Parathyroid adenoma (tissue), 2 donors: ENCODE measurements at regions not wholly inside any gene's neighbourhood (a gene's known extent, or its start where the extent isn't known, plus 50 kb on each side); places are given as distances from the start of the nearest gene placed in this dataset.
"Not testable (repeated sequence)": the region's sequence is repeated elsewhere in the genome, so short reads cannot be mapped to it uniquely, and the experiment has no call there.

Source experiments
- H2AFZ ChIP-seq: fragments of 300-600 bp; sonication (generic); one replicate; pipeline ENCODE4 v1.7.0; 2017; ENCODE audit warnings: antibody characterized with exemption, mild to moderate bottlenecking
- H3K27ac ChIP-seq: fragments of 300-600 bp; sonication (generic); one replicate; pipeline ENCODE4 v1.7.0; 2017
- H3K27me3 ChIP-seq: fragments of 300-600 bp; sonication (generic); one replicate; pipeline ENCODE4 v1.7.0; 2017; ENCODE audit warnings: low read length; ENCODE audit not compliant: control insufficient read depth, insufficient read depth
- H3K36me3 ChIP-seq: fragments of 300-600 bp; sonication (generic); one replicate; pipeline ENCODE4 v1.7.0; 2017; ENCODE audit warnings: low read length; ENCODE audit not compliant: control insufficient read depth, insufficient read depth
- H3K4me1 ChIP-seq: fragments of 300-600 bp; sonication (generic); one replicate; pipeline ENCODE4 v1.7.0; 2017; ENCODE audit warnings: control low read depth
- H3K4me2 ChIP-seq: fragments of 300-600 bp; sonication (generic); one replicate; pipeline ENCODE4 v1.7.0; 2017; ENCODE audit warnings: low read length
- H3K4me3 ChIP-seq: fragments of 300-600 bp; sonication (generic); one replicate; pipeline ENCODE4 v1.7.0; 2017; ENCODE audit warnings: low read depth, low read length
- H3K79me2 ChIP-seq: fragments of 300-600 bp; sonication (generic); one replicate; pipeline ENCODE4 v1.7.0; 2017; ENCODE audit warnings: control low read depth
- H3K9ac ChIP-seq: fragments of 300-600 bp; sonication (generic); one replicate; pipeline ENCODE4 v1.7.0; 2017; ENCODE audit warnings: mild to moderate bottlenecking
- H3K9me3 ChIP-seq: fragments of 300-600 bp; sonication (generic); one replicate; pipeline ENCODE4 v1.7.0; 2017; ENCODE audit warnings: low read length; ENCODE audit not compliant: control insufficient read depth
- CTCF ChIP-seq: fragments of 300-600 bp; sonication (generic); IDR thresholded peaks from one replicate; pipeline ENCODE4 v1.7.0; 2017; ENCODE audit warnings: antibody characterized with exemption, mild to moderate bottlenecking
- donor health status: primary hyperparathyroidism.

DNA sequence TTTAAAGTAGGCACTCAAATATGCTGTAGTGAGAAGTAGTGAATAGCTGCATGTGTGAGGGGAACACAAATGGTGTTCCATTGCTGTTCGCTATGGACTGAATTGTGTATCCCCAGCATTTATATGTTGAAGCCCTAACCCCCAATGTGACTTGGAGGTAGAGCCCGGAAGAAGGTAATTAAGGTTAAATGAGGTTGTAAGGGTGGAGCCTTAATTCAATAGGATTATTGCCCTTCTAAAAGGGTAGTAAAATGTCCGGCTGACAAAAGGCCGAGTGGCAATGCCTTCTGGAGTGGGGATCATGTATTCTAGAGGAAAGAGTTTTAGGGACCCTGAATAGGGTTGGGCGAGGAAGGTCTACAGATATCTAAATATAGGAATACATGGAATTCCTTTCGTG is 168.9 kb upstream of the NUDT10 start:
- Histone ChIP-seq H2AFZ (no peak overlapping the region), H3K4me1 (no peaks in the 10 kb centered on the region)

DNA sequence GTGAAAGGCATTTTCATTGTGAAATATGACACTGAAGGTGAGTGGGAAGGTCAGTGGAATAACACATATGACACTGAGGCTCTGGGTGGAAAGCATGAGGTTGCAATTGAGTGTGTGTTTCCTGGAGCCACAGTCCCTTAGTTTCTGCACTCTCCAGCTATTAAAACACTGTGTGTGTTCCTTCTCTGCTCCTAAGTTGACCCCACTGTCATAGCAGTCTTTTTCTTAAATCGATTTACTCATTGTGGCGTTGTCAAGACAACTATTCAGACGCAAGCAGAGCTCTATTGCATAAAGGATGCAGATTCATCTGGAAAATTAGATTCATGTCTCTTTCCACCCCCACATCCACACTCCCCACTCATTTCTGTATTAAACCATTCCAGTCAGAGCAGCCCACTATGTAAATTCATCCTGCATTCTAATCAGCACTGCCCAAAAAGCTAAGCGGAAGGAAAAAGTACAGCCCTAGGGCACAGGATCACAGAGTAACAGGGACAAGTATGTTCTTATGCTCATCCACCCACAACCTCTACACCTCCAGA is 154.2 kb upstream of the NUDT10 start:
- H2AFZ ChIP-seq, H3K79me2 ChIP-seq, H3K9ac ChIP-seq, H3K9me3 ChIP-seq, H3K4me3 ChIP-seq, H3K4me2 ChIP-seq, H3K27me3 ChIP-seq, H3K4me1 ChIP-seq, H3K27ac ChIP-seq, H3K36me3 ChIP-seq: not testable (repeated sequence)

More for the DNA sequence above, 168.9 kb upstream of the NUDT10 start:
- Histone ChIP-seq H3K36me3 (no peaks in the 10 kb centered on the region), H3K4me2 (no peak overlapping the region), H3K27ac (no peak overlapping the region), H3K9ac (no peak overlapping the region), H3K27me3 (no peaks in the 10 kb centered on the region), H3K79me2 (no peaks in the 10 kb centered on the region), H3K4me3 (no peak overlapping the region), H3K9me3 (no peaks in the 10 kb centered on the region)
- TF ChIP-seq CTCF: no peak

- not testable (repeated sequence) for H3K79me2 ChIP-seq, H3K36me3 ChIP-seq, H3K27ac ChIP-seq, H2AFZ ChIP-seq, H3K9me3 ChIP-seq, H3K4me1 ChIP-seq, H3K27me3 ChIP-seq, H3K9ac ChIP-seq, H3K4me3 ChIP-seq, H3K4me2 ChIP-seq
Observed at GRCh38 chrX:51179805-51180204, 152.8 kb upstream of the NUDT10 start.

DNA sequence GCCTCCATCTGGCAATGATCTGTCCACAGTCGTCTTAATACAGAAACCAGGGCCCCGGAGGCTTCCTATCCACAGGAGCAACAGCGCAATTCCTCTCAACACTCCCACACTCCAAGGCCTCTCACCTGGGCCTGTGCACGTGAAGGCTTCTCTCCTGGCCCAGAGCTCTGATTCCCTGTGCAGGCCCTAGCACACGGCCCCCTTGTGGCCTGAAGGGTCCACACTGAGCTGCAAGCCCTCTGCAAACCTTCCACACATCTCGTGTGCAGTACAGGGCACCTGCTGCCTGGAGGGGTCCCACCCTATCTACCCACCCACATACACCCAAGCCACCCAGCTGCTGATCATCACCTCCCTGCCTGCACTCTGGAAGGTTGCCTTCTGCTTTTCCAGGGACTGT is 150.1 kb upstream of the NUDT10 start:
- H2AFZ ChIP-seq: no peak overlapping the region
- no peak overlapping the region for H3K9ac ChIP-seq
- H3K9me3 ChIP-seq: no peaks in the 10 kb centered on the region
- no peaks in the 10 kb centered on the region for H3K79me2 ChIP-seq
- H3K4me3 ChIP-seq: no peak overlapping the region
- no peak overlapping the region for H3K4me2 ChIP-seq
- no peak for TF ChIP-seq CTCF
- no peaks in the 10 kb centered on the region for H3K36me3 ChIP-seq
- no peaks in the 10 kb centered on the region for H3K4me1 ChIP-seq
- H3K27ac ChIP-seq: no peak overlapping the region
- H3K27me3 ChIP-seq: no peaks in the 10 kb centered on the region

GRCh38 chrX:51192104-51192503 is 140.5 kb upstream of the NUDT10 start:
- Histone ChIP-seq H3K9ac (no peak overlapping the region), H3K4me2 (no peak overlapping the region), H2AFZ (no peak overlapping the region), H3K4me1 (no peaks in the 10 kb centered on the region), H3K79me2 (no peaks in the 10 kb centered on the region), H3K9me3 (no peaks in the 10 kb centered on the region), H3K4me3 (no peak overlapping the region), H3K36me3 (no peaks in the 10 kb centered on the region), H3K27me3 (no peaks in the 10 kb centered on the region), H3K27ac (no peak overlapping the region)
- no peak for TF ChIP-seq CTCF

GRCh38 chrX:51215266-51215665 is 117.4 kb upstream of the NUDT10 start:
- Histone ChIP-seq H3K9ac (no peak overlapping the region), H3K4me2 (no peak overlapping the region), H3K4me1 (no peaks in the 10 kb centered on the region), H3K27ac (no peak overlapping the region), H3K9me3 (no peaks in the 10 kb centered on the region), H2AFZ (no peak overlapping the region), H3K79me2 (no peaks in the 10 kb centered on the region), H3K36me3 (no peaks in the 10 kb centered on the region), H3K27me3 (no peaks in the 10 kb centered on the region), H3K4me3 (no peak overlapping the region)
- TF ChIP-seq CTCF: no peak
